Mesenchymal stem cell (in vitro differentiated cells and primary cell): ENCODE measurements at regions not wholly inside any gene's neighbourhood (a gene's known extent, or its start where the extent isn't known, plus 50 kb on each side); places are given as distances from the start of the nearest gene placed in this dataset.

Experiments
- DNase-seq: peaks from one replicate; pipeline ENCODE4 v3.0.0-alpha.2; 2013
- H2AFZ ChIP-seq: one replicate; pipeline ENCODE4 v1.6.1; 2013; ENCODE audit warnings: low read depth, mild to moderate bottlenecking, control low read depth, inconsistent platforms, low read length, moderate library complexity
- H2AK5ac ChIP-seq: 2 replicates; pipeline ENCODE4 v1.6.1; 2013; ENCODE audit warnings: low read length, moderate library complexity, mild to moderate bottlenecking, inconsistent platforms; ENCODE audit not compliant: severe bottlenecking
- H2BK120ac ChIP-seq: one replicate; pipeline ENCODE4 v1.6.1; 2013; ENCODE audit warnings: low read depth, mild to moderate bottlenecking, inconsistent platforms, low read length, moderate library complexity
- H2BK12ac ChIP-seq, 2 experiments: one replicate each; pipeline ENCODE4 v1.6.1; 2013; ENCODE audit warnings: inconsistent platforms in 2 of 2, low read length in 2 of 2, mild to moderate bottlenecking in 2 of 2, moderate library complexity in 2 of 2, control low read depth in 1 of 2
- H2BK15ac ChIP-seq: one replicate; pipeline ENCODE4 v1.6.1; 2013; ENCODE audit warnings: mild to moderate bottlenecking, low read depth, inconsistent platforms; ENCODE audit not compliant: poor library complexity, severe bottlenecking
- H2BK5ac ChIP-seq: 2 replicates; pipeline ENCODE4 v1.6.1; 2013; ENCODE audit warnings: low read depth, mild to moderate bottlenecking, low read length, control low read depth, inconsistent platforms; ENCODE audit not compliant: poor library complexity, severe bottlenecking
- H3K14ac ChIP-seq, 2 experiments: one replicate each; pipeline ENCODE4 v1.6.1; 2013; ENCODE audit warnings: inconsistent platforms in 2 of 2, low read length in 2 of 2, control low read depth in 1 of 2, mild to moderate bottlenecking in 1 of 2, moderate library complexity in 1 of 2
- H3K18ac ChIP-seq, 2 experiments: one replicate each; pipeline ENCODE4 v1.6.1; 2013; ENCODE audit warnings: inconsistent platforms in 2 of 2, low read length in 2 of 2, control low read depth in 1 of 2, low read depth in 1 of 2, mild to moderate bottlenecking in 1 of 2
- H3K23ac ChIP-seq, 2 experiments: one replicate each; pipeline ENCODE4 v1.6.1; 2013; ENCODE audit warnings: inconsistent platforms in 2 of 2, low read length in 2 of 2, mild to moderate bottlenecking in 2 of 2, moderate library complexity in 2 of 2, control low read depth in 1 of 2
- H3K27ac ChIP-seq: 2 replicates; pipeline ENCODE4 v1.5.1; 2013; ENCODE audit warnings: mild to moderate bottlenecking, moderate library complexity, low read length, control low read depth, inconsistent platforms; ENCODE audit not compliant: poor library complexity, severe bottlenecking
- H3K27me3 ChIP-seq, 2 experiments: 2 replicates each; pipeline versions ENCODE4 v1.6.1 to v1.7.0; 2013; ENCODE audit warnings: low read length in 2 of 2, mild to moderate bottlenecking in 2 of 2, moderate library complexity in 2 of 2, control low read depth in 1 of 2, inconsistent platforms in 1 of 2; ENCODE audit not compliant: control insufficient read depth in 1 of 2, insufficient read depth in 1 of 2
- H3K36me3 ChIP-seq, 2 experiments: 2 replicates each; pipeline versions ENCODE4 v1.6.1 to v1.7.0; 2013; ENCODE audit warnings: low read length in 2 of 2, control low read depth in 1 of 2, inconsistent platforms in 1 of 2, low read depth in 1 of 2, mild to moderate bottlenecking in 1 of 2; ENCODE audit not compliant: insufficient read depth in 2 of 2, control insufficient read depth in 1 of 2
- H3K4ac ChIP-seq, 2 experiments: one replicate each; pipeline ENCODE4 v1.6.1; 2013; ENCODE audit warnings: inconsistent platforms in 2 of 2, low read length in 2 of 2, mild to moderate bottlenecking in 2 of 2, moderate library complexity in 2 of 2, control low read depth in 1 of 2, low read depth in 1 of 2
- H3K4me1 ChIP-seq: 2 replicates; pipeline ENCODE4 v1.6.1; 2013; ENCODE audit warnings: low read depth, low read length, control low read depth; ENCODE audit not compliant: control insufficient read depth, insufficient read depth
- H3K4me2 ChIP-seq: 2 replicates; pipeline ENCODE4 v1.6.1; 2013; ENCODE audit warnings: low read length, mild to moderate bottlenecking, inconsistent platforms; ENCODE audit not compliant: poor library complexity, severe bottlenecking
- H3K4me3 ChIP-seq, 2 experiments: 2 replicates each; pipeline versions ENCODE4 v1.5.1 to v1.7.0; 2013; ENCODE audit warnings: low read length in 2 of 2, mild to moderate bottlenecking in 2 of 2, control low read depth in 1 of 2, low read depth in 1 of 2; ENCODE audit not compliant: insufficient read depth in 1 of 2
- H3K79me1 ChIP-seq: replicated peaks from 2 replicates; pipeline ENCODE4 v1.6.1; 2013; ENCODE audit warnings: mild to moderate bottlenecking, control low read depth, low read length, inconsistent platforms; ENCODE audit not compliant: poor library complexity, severe bottlenecking
- H3K9ac ChIP-seq: 2 replicates; pipeline ENCODE4 v1.7.0; 2013; ENCODE audit warnings: mild to moderate bottlenecking, low read length, moderate library complexity
- H3K9me3 ChIP-seq: 2 replicates; pipeline ENCODE4 v1.7.0; 2013; ENCODE audit warnings: mild to moderate bottlenecking, low read length; ENCODE audit not compliant: control insufficient read depth
- H4K8ac ChIP-seq: one replicate; pipeline ENCODE4 v1.6.1; 2013; ENCODE audit warnings: inconsistent platforms, mild to moderate bottlenecking, low read length, moderate library complexity
- H4K91ac ChIP-seq: one replicate; pipeline ENCODE4 v1.6.1; 2013; ENCODE audit warnings: mild to moderate bottlenecking, low read length, inconsistent platforms
- WGBS: methylation state at CpG from one replicate; pipeline ENCODE4 v1.1.7; 2013; ENCODE audit warnings: mixed read lengths; 5-methylcytosine and 5-hydroxymethylcytosine counted together

GRCh38 chr18:45412577-45412976, 202.7 kb upstream of the SLC14A2 start:
- H3K4me3 ChIP-seq = no peak overlapping the region
- H3K4me1 ChIP-seq = no peaks in the 10 kb centered on the region
- WGBS = 95% methylated on average over 1 of the region's 1 CpG
- no peak overlapping the region for H3K4me2 ChIP-seq
- H3K79me1 ChIP-seq = no peaks in the 10 kb centered on the region
- no peak overlapping the region for H4K8ac ChIP-seq
- no peak overlapping the region for H3K9ac ChIP-seq
- no peak overlapping the region for H4K91ac ChIP-seq
- H3K36me3 ChIP-seq = no peaks in the 10 kb centered on the region
- no peak overlapping the region for H2BK12ac ChIP-seq
- H3K14ac ChIP-seq = no peak overlapping the region
- H2AK5ac ChIP-seq = no peak overlapping the region
- H3K4ac ChIP-seq = no peak overlapping the region
- no peak overlapping the region for H3K27ac ChIP-seq
- H2BK5ac ChIP-seq = no peak overlapping the region
- H2BK15ac ChIP-seq = no peak overlapping the region
- no peaks in the 10 kb centered on the region for H3K27me3 ChIP-seq
- no peak overlapping the region for H3K23ac ChIP-seq
- no peak for DNase-seq
- H3K9me3 ChIP-seq = no peaks in the 10 kb centered on the region
- H2AFZ ChIP-seq = no peak overlapping the region
- H2BK120ac ChIP-seq = no peak overlapping the region
- H3K18ac ChIP-seq = peak overlapping the region in 1 of 2 experiments; percentile 29

GRCh38 chr18:45413180-45413836, 202.0 kb upstream of the SLC14A2 start:
- Histone ChIP-seq H2AK5ac (no peak overlapping the region), H3K79me1 (no peaks in the 10 kb centered on the region), H3K9me3 (no peaks in the 10 kb centered on the region), H3K4me1 (no peaks in the 10 kb centered on the region), H3K4me2 (no peak overlapping the region), H3K9ac (no peak overlapping the region), H4K91ac (no peak overlapping the region), H3K14ac (no peak overlapping the region), H3K23ac (no peak overlapping the region), H2BK120ac (no peak overlapping the region), H4K8ac (no peak overlapping the region), H3K18ac (no peak overlapping the region), H3K4me3 (no peak overlapping the region), H3K27me3 (no peaks in the 10 kb centered on the region), H3K27ac (no peak overlapping the region), H2AFZ (no peak overlapping the region), H3K4ac (no peak overlapping the region), H3K36me3 (no peaks in the 10 kb centered on the region), H2BK5ac (no peak overlapping the region), H2BK15ac (no peak overlapping the region), H2BK12ac (no peak overlapping the region)
- no peak for DNase-seq
- WGBS = 91% methylated on average over 4 of the region's 4 CpGs

- no peak overlapping the region for H2AFZ ChIP-seq
- no peak overlapping the region for H4K8ac ChIP-seq
- no peak overlapping the region for H3K23ac ChIP-seq
- no peak overlapping the region for H2AK5ac ChIP-seq
- H2BK5ac ChIP-seq = no peak overlapping the region
- H3K9ac ChIP-seq = no peak overlapping the region
- H3K79me1 ChIP-seq = no peaks in the 10 kb centered on the region
- H3K36me3 ChIP-seq = no peaks in the 10 kb centered on the region
- no peak overlapping the region for H3K14ac ChIP-seq
- H3K4me3 ChIP-seq = no peak overlapping the region
- 82% methylated on average over 6 of the region's 7 CpGs for WGBS
- H3K4me2 ChIP-seq = no peak overlapping the region
- H2BK15ac ChIP-seq = no peak overlapping the region
- H3K9me3 ChIP-seq = no peaks in the 10 kb centered on the region
- DNase-seq = no peak
- no peaks in the 10 kb centered on the region for H3K4me1 ChIP-seq
- H3K27ac ChIP-seq = no peak overlapping the region
- H3K4ac ChIP-seq = no peak overlapping the region
- H2BK120ac ChIP-seq = no peak overlapping the region
- no peak overlapping the region for H4K91ac ChIP-seq
- H2BK12ac ChIP-seq = no peak overlapping the region
- H3K18ac ChIP-seq = no peak overlapping the region
- H3K27me3 ChIP-seq = no peaks in the 10 kb centered on the region
These were observed 199.7 kb upstream of the SLC14A2 start for GRCh38 chr18:45415614-45416013.

- 88% methylated on average over 5 of the region's 5 CpGs for WGBS
- H3K27me3 ChIP-seq = no peaks in the 10 kb centered on the region
These were observed 199.1 kb upstream of the SLC14A2 start for GRCh38 chr18:45416168-45416567.

More at GRCh38 chr18:45416168-45416567, 199.1 kb upstream of the SLC14A2 start:
- no peaks in the 10 kb centered on the region for H3K79me1 ChIP-seq
- no peak overlapping the region for H2BK120ac ChIP-seq
- H3K9ac ChIP-seq = no peak overlapping the region
- H2BK12ac ChIP-seq = no peak overlapping the region
- no peak overlapping the region for H3K4ac ChIP-seq
- H3K27ac ChIP-seq = no peak overlapping the region
- H3K36me3 ChIP-seq = no peaks in the 10 kb centered on the region
- no peak overlapping the region for H2AFZ ChIP-seq
- no peak overlapping the region for H2BK15ac ChIP-seq
- no peak overlapping the region for H3K23ac ChIP-seq
- H4K91ac ChIP-seq = no peak overlapping the region
- no peak overlapping the region for H3K18ac ChIP-seq
- H2AK5ac ChIP-seq = no peak overlapping the region
- no peak overlapping the region for H3K4me3 ChIP-seq
- no peaks in the 10 kb centered on the region for H3K4me1 ChIP-seq
- H2BK5ac ChIP-seq = no peak overlapping the region
- no peak for DNase-seq
- H3K14ac ChIP-seq = no peak overlapping the region
- no peaks in the 10 kb centered on the region for H3K9me3 ChIP-seq
- no peak overlapping the region for H3K4me2 ChIP-seq
- H4K8ac ChIP-seq = no peak overlapping the region
